Suppressor macrophage (primary cell): ENCODE measurements at regions not wholly inside any gene's neighbourhood (a gene's known extent, or its start where the extent isn't known, plus 50 kb on each side); places are given as distances from the start of the nearest gene placed in this dataset.
A peak's percentile ranks its signal among the peaks of the same experiment; 100 is the strongest.
"Not testable (repeated sequence)": the region's sequence is repeated elsewhere in the genome, so short reads cannot be mapped to it uniquely, and the experiment has no call there.

Experiments used
- DNase-seq, 4 experiments: peaks; one replicate each; pipeline ENCODE4 v3.0.0-alpha.2; 2020 to 2022

DNA sequence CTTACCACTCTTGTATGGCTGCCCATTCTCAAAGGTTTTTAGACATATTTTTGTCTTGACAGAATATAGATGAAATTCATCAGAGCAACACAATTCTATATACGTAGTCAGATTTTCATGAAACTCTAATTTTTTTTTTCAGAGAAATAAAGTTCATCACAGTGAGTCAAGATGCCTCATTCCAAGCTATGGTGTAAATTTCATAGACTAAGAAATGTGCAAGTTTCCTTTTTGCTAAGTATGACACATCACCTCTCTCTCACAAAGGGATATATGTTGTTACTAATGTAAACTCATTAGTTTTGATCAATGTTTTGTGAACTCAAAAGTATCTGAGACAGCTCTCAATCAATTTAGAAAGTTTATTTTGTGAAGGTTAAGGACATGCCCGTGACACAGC lies 60.4 kb upstream of the ATXN3L start:
- peak in 1 of 4 experiments; percentile 14 for DNase-seq

GRCh38 chrX:13378562-13379518 lies 59.0 kb upstream of the ATXN3L start:
- peak in 3 of 4 experiments; percentile 31 to 36 (median 35) for DNase-seq

- DNase-seq: no peak
Observed at GRCh38 chrX:13377550-13377934, 57.7 kb upstream of the ATXN3L start.

GRCh38 chrX:13376857-13377549 lies 57.1 kb upstream of the ATXN3L start:
- DNase-seq: no peak

- DNase-seq: not testable (repeated sequence)
Observed at GRCh38 chrX:13375596-13375995, 55.7 kb upstream of the ATXN3L start.

- no peak for DNase-seq
Observed at GRCh38 chrX:13374364-13374763, 54.5 kb upstream of the ATXN3L start.

- DNase-seq: peak; percentile 22 to 59 (median 42)
Observed at GRCh38 chrX:13373431-13374187, 53.8 kb upstream of the ATXN3L start.

DNA sequence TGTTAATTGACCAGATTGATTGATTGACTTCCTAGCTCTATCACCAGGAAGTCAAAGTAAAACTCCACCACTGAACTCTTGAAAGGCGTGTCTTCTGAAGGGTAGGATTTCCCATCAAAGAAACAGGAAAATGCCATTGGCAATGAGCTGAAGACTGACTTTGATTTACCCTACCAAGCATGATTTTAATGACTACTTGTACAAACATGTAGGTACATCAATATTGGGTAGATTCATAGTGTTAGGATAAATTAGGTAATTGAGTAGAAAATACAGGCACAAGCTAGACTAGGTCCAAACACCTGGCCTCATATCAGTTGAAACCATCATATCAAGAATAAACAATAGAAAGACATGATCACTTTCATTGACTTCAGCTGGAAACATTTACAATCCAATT lies 53.2 kb upstream of the ATXN3L start:
- DNase-seq: no peak

DNA sequence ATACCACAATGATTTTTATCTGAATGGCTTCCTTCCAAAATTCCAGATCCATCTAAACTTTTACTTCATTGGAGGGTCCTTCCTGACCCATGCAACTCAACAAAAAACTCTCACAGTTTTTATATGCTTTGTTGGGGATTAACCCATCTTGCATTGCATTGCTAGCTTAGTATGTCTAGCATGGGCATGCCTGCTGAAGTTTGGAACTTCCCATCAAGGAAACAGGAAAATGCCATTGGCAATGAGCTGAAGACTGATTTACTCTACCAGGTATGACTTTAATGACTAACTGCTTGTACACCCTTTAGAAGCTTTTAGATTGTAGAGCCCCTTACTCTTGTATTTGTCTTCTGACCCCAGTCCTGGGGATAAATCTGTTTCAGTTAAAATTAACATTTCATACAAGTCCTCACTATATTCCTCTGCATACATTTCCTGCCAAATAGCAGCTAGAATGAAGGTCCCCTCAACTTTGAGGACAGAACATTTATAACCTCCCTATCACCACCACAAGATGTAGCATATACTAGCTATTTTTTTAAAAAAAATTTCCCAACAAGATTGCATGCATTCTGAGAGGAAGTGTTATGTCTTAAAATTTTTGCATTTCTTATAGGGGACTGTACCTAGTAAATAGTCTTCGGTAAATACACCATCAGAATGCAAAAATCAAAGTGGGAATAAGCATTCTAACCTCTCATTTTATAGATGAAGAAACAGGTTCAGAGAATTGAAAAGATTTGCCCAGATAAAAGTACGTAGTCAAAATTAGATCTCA lies 52.5 kb upstream of the ATXN3L start:
- no peak for DNase-seq

GRCh38 chrX:13371186-13371585 lies 51.3 kb upstream of the ATXN3L start:
- no peak for DNase-seq

GRCh38 chrX:13370713-13371112 lies 50.9 kb upstream of the ATXN3L start:
- no peak for DNase-seq
